Stimulated activated CD8-positive, alpha-beta memory T cell treated with anti-CD3 and anti-CD28 coated beads, Interleukin-15, amount 100 ng/mL, for 24 hours (primary cell): ENCODE measurements at regions not wholly inside any gene's neighbourhood (a gene's known extent, or its start where the extent isn't known, plus 50 kb on each side); places are given as distances from the start of the nearest gene placed in this dataset.
"Not testable (repeated sequence)": the region's sequence is repeated elsewhere in the genome, so short reads cannot be mapped to it uniquely, and the experiment has no call there.

ENCODE experiments used
- DNase-seq: peaks from one replicate; pipeline ENCODE4 v3.0.0-alpha.2; 2020; ENCODE audit warnings: low read depth

DNA sequence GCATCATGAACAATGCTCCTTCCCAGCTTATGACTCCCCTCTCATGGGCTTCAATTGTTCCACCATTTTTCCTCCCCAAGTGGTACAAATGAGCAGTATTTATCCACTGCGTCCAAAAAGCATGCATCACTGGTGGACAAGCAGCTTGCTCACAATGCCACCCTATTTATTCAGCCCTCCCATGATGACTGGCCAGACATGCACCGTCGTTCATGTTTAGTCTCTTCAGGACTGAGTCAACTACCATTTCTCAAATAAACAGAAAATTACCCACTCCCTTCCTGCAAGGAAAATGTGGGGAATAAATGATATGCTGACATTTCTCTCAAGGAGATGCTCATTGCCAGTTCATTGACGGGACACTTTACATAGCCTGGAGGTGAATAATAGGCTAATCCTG, 300.4 kb downstream of the C6orf118 start:
- no peak for DNase-seq

- DNase-seq = no peak
These were observed 306.5 kb downstream of the C6orf118 start for GRCh38 chr6:165002866-165003265.

- DNase-seq = no peak
These were observed 307.0 kb downstream of the C6orf118 start for GRCh38 chr6:165002358-165002757.

- DNase-seq = no peak
These were observed 307.8 kb downstream of the C6orf118 start for GRCh38 chr6:165001502-165002157.

DNA sequence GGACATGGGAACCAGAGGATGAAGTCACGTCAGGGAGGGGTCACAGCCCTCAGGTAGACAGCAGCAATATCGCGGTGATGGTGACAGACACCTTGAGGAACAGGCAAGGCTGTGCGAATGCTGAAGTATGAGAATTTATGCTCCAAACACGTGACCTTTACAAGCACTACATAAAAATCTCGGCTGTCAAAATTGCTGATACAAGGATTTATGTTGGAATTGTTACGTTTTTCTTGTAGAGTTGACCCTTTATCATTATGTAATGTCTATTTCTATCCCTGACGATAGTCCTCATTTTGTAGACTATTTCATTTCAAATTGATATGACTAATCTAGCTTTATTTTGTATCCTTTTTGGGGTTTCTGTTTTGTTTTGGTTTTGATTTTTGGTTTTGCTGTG, 311.1 kb downstream of the C6orf118 start:
- no peak for DNase-seq

GRCh38 chr6:164996838-164997237, 312.6 kb downstream of the C6orf118 start:
- no peak for DNase-seq

GRCh38 chr6:164991573-164991972, 317.8 kb downstream of the C6orf118 start:
- DNase-seq = no peak

DNA sequence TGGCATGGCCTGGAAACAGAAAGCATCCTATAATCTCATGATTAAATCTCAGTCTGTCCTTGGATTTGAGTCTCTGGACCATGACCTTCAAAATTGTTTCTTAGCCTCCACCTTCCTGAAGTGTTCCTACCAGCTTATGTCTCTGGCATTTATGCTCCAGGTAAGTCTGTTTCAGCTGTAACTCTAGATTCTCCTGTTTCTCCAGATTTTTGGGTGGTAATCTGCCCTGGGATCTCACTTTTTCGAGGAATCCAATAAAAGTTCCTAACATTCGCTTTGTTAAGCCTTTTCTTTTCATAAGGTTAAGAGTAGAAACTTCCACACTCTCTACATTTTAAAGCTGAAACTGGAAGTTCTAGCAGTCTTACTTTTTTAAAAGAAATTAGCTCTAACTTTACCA, 318.5 kb downstream of the C6orf118 start:
- no peak for DNase-seq

DNA sequence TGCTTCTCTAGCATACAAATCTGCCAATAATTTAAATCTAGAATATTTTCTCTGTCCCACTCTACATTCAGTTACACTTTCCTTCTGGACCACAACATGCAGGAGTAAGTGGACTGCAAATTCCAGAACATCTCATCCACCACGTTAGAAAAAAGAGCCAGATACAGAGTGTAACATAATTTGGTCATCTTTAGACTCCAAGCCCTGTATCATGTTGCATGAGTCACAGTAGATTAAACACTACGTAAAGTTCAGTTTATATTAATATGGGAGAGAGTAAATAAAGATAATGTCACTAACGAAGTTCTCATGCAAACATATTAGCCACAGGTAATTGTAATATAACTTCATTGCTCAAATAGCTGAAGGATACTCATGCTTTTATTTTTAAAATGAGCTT, 327.0 kb downstream of the C6orf118 start:
- DNase-seq = no peak

DNA sequence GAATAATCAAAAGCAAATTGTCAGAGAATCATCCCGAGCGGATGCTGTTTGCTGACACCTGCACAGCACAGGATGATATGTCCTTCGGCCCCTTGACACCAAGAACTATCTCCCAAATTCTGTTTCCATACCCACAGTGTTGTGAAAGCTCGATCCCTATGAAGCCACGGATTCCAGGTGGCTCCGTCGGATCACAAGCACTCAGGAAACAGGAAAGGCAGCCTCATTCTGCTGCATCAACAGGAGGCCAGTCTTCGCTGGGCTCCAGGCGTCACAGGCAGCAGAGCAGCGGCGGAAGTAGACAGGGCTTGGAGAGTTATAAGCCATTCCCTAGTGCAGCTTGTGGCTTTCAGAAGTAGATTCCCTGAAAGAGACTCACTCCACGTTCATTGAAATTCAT, 342.3 kb downstream of the C6orf118 start:
- no peak for DNase-seq

GRCh38 chr6:164962805-164963204, 346.6 kb downstream of the C6orf118 start:
- DNase-seq = no peak

DNA sequence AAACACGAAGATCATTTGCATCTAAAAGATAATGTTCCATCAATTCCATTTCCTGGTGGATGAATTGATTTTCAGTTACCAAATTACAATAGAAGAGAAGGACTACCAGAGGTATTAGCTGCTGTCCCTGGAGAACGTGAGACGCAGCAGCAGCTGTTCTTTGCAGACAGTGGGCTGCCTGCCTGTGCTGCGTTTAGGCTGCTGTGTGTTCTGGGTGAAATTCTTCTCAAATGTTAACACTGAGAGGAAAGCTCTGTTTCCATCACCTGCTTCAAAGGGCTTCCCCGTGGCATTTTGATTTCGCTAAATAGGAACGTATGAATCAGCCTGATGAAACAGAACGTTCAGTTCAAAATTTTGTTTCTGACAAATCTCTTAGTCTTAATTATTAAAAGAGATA, 362.2 kb downstream of the C6orf118 start:
- DNase-seq = no peak

GRCh38 chr6:164942271-164942670, 367.1 kb downstream of the C6orf118 start:
- no peak for DNase-seq

DNA sequence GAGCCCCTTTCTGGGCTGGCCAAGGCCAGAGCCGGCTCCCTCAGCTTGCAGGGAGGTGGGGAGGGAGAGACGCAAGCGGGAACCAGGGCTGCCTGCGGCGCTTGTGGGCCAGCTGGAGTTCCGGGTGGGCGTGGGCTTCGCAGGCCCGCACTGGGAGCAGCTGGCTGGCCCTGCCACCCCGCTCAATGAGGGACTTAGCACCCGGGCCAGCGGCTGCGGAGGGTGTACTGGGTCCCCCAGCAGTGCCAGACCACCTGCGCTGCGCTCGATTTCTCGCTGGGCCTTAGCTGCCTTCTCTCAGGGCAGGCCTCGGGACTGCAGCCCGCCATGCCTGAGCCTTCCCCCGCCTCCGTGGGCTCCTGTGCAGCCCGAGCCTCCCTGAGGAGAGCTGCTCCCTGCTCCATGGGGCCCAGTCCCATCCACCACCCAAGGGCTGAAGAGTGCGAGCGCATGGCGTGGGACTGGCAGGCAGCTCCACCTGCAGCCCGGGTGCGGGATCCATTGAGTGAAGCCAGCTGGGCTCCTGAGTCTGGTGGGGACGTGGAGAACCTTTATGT, 376.1 kb downstream of the C6orf118 start:
- DNase-seq = not testable (repeated sequence)

DNA sequence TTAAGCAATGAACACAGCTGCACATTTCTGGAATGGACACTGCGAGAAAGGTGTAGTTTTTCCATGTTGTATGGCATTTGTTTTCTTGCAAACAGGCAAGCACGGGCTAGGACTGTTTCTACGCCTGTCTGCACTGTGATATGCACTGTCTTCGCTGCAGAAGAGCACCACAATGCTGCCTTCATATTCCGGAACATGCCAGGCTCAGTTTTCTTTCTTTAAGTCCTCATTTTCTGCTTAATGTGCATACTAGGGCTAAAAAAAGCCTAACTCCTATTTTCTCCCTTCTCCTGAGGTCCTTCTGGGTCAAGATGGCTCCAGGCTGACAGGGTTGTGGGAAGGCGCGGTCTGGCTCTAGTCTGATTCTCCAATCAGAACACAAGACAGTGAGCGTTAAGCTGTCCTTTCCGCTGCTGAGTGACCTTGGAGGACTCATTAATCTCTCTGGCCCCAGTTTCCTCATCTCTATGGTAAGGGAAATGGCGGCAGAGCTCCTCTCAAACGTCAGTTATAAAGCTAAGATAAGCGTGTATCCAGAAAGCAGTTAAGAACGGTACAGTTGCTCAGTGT, 379.9 kb downstream of the C6orf118 start:
- no peak for DNase-seq

DNA sequence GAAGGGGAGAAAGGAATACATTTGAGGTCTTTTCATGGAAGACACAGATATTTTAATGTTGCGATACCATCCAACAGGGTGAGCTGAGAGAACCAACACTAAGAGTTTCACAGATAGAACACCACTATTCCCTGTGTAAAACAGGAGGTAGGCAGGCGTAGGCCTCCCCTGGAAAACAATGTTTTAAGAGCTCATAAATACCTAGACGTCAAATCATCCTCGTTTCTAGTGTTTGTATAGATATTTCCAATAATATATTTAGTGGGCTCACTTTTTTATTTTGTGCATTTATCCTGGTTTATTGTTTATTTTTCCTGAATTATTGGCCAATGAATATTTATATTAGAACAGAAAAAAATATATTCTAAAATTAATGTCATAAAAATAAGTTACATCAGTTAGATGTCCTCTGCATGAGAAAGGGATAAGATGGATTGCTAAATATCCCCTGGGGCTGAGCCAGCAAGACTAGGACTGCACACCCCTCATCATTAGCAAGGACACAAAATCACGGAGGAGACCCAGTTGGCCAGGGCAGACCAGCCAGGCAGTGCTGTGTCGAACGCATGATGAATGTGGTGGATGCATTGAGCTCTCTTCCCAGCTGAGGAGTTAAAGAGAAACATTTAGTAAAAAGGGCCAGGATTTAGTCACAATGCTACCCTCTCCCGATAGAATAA, 380.5 kb downstream of the C6orf118 start:
- DNase-seq = no peak

GRCh38 chr6:164928057-164928727, 381.2 kb downstream of the C6orf118 start:
- no peak for DNase-seq

GRCh38 chr6:164927288-164928056, 381.9 kb downstream of the C6orf118 start:
- peak; percentile 40 for DNase-seq

- no peak for DNase-seq
These were observed 382.7 kb downstream of the C6orf118 start for GRCh38 chr6:164926686-164927085.

DNA sequence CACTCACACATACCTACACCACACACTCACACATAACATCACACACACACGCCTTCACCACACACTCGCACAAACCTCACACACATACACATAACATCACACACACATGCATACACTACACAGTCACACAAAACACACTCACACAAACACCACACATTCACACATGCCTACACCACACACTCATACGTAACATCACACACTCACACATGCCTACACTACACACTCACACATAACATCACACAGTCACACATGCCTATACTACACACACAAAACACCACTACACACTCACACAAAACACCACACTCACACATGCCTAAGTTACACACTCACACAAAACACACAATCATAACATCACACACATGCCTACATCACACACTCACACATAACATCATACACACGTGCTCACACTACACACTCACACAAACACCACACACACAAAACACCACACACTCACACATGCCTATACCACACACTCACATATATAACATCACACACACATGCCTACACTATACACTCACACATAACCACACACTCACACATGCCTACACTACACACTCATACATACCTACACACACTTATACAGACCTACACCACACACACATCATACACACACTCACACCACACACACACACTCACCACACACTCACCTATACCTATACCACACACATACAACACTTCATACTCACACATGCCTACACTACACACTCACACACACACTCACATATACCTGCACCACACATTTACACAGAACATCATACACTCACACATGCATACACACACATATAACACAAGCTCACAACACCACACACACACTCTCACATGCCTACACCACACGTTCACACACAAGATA, 383.5 kb downstream of the C6orf118 start:
- no peak for DNase-seq

GRCh38 chr6:164924674-164925073, 384.7 kb downstream of the C6orf118 start:
- no peak for DNase-seq
